ENCODE measurements at regions not wholly inside any gene's neighbourhood (a gene's known extent, or its start where the extent isn't known, plus 50 kb on each side); places are given as distances from the start of the nearest gene placed in this dataset.
A peak's percentile ranks its signal among the peaks of the same experiment; 100 is the strongest.

GRCh38 chr9:73079326-73079725 is 72.3 kb upstream of the ANXA1 start:
- TF ChIP-seq, protein P1, sequence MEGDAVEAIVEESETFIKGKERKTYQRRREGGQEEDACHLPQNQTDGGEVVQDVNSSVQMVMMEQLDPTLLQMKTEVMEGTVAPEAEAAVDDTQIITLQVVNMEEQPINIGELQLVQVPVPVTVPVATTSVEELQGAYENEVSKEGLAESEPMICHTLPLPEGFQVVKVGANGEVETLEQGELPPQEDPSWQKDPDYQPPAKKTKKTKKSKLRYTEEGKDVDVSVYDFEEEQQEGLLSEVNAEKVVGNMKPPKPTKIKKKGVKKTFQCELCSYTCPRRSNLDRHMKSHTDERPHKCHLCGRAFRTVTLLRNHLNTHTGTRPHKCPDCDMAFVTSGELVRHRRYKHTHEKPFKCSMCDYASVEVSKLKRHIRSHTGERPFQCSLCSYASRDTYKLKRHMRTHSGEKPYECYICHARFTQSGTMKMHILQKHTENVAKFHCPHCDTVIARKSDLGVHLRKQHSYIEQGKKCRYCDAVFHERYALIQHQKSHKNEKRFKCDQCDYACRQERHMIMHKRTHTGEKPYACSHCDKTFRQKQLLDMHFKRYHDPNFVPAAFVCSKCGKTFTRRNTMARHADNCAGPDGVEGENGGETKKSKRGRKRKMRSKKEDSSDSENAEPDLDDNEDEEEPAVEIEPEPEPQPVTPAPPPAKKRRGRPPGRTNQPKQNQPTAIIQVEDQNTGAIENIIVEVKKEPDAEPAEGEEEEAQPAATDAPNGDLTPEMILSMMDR (IDR thresholded peaks at IDR 0.05): no peak
- no peak for TF ChIP-seq POLR2A (IDR thresholded peaks at IDR 0.05)
- Histone ChIP-seq H3K4me1 (no peaks in the 10 kb centered on the region), H3K9me3 (no peaks in the 10 kb centered on the region), H3K27ac (no peak overlapping the region), H3K36me3 (peaks cover 0 to 2% of the 10 kb centered on the region in 2 donors), H3K27me3 (no peaks in the 10 kb centered on the region), H3K4me3 (no peak overlapping the region)
- DNase-seq: no peak
- intact Hi-C loops (cut with DNase I; ENCODE audit: low total_unique reads): no loop called here

GRCh38 chr9:73077625-73078030 is 74.0 kb upstream of the ANXA1 start:
- intact Hi-C loops (cut with DNase I; ENCODE audit: low total_unique reads): no loop called here
- no peak for TF ChIP-seq POLR2A (IDR thresholded peaks at IDR 0.05)
- TF ChIP-seq, protein P1 (IDR thresholded peaks at IDR 0.05): no peak
- Histone ChIP-seq H3K27ac (no peak overlapping the region), H3K36me3 (peaks cover 0 to 2% of the 10 kb centered on the region in 2 donors), H3K27me3 (no peaks in the 10 kb centered on the region), H3K4me3 (no peak overlapping the region), H3K4me1 (peaks cover 0 to 5% of the 10 kb centered on the region in 2 donors), H3K9me3 (no peaks in the 10 kb centered on the region)
- no peak for DNase-seq

GRCh38 chr9:73076970-73077369 is 74.7 kb upstream of the ANXA1 start:
- Histone ChIP-seq H3K4me1 (peaks cover 0 to 5% of the 10 kb centered on the region in 2 donors), H3K36me3 (peaks cover 0 to 2% of the 10 kb centered on the region in 2 donors), H3K27ac (no peak overlapping the region), H3K27me3 (no peaks in the 10 kb centered on the region), H3K9me3 (no peaks in the 10 kb centered on the region), H3K4me3 (no peak overlapping the region)
- TF ChIP-seq, protein P1 (IDR thresholded peaks at IDR 0.05): no peak
- no peak for TF ChIP-seq POLR2A (IDR thresholded peaks at IDR 0.05)
- no peak for DNase-seq
- intact Hi-C loops (cut with DNase I; ENCODE audit: low total_unique reads): no loop called here

DNA sequence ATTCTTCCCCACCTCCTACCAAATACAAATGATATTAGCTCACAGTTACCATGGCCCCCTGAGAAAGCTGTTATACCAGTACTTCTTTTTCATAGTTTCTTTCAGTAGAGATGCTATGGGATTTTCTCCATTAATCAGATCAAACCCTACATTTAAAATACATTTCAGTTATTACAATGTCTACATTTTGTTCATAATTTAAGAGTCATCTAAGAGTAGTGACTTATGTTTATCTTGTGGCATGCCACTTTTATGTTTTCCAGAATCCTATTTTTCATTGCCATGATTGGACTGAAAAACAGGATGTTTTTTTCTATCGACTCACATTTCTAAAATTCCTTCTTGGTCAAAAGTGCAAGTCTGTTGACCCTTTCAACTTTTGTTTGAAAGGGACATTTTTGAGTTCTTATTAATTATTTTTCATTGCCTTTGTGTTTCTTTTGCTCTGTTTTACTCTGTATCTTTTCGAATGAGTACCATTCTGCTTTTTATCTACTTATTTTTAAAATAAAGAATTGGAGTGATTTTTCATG is 77.4 kb upstream of the ANXA1 start:
- Histone ChIP-seq H3K9me3 (no peaks in the 10 kb centered on the region), H3K4me3 (no peak overlapping the region), H3K36me3 (peaks cover 0 to 2% of the 10 kb centered on the region in 2 donors), H3K27ac (peak overlapping the region; percentile 50 to 57), H3K4me1 (peaks cover 0 to 5% of the 10 kb centered on the region in 2 donors), H3K27me3 (no peaks in the 10 kb centered on the region)
- no peak for DNase-seq
- intact Hi-C loops (cut with DNase I; ENCODE audit: low total_unique reads): no loop called here
- no peak for TF ChIP-seq POLR2A (IDR thresholded peaks at IDR 0.05)

- peak overlapping the region; percentile 50 to 57 for H3K27ac ChIP-seq
- no peak overlapping the region for H3K4me3 ChIP-seq
- peaks cover 0 to 5% of the 10 kb centered on the region in 2 donors for H3K4me1 ChIP-seq
These were observed 78.1 kb upstream of the ANXA1 start for GRCh38 chr9:73073337-73074175.

More at GRCh38 chr9:73073337-73074175, 78.1 kb upstream of the ANXA1 start:
- H3K9me3 ChIP-seq: no peaks in the 10 kb centered on the region
- DNase-seq: no peak
- no peak for TF ChIP-seq POLR2A (IDR thresholded peaks at IDR 0.05)
- TF ChIP-seq, protein P1 (IDR thresholded peaks at IDR 0.05): no peak
- H3K27me3 ChIP-seq: no peaks in the 10 kb centered on the region
- H3K36me3 ChIP-seq: peaks cover 0 to 2% of the 10 kb centered on the region in 2 donors
- intact Hi-C loops (cut with DNase I; ENCODE audit: low total_unique reads): no loop called here
